ENCODE measurements at regions not wholly inside any gene's neighbourhood (a gene's known extent, or its start where the extent isn't known, plus 50 kb on each side); places are given as distances from the start of the nearest gene placed in this dataset.

DNA sequence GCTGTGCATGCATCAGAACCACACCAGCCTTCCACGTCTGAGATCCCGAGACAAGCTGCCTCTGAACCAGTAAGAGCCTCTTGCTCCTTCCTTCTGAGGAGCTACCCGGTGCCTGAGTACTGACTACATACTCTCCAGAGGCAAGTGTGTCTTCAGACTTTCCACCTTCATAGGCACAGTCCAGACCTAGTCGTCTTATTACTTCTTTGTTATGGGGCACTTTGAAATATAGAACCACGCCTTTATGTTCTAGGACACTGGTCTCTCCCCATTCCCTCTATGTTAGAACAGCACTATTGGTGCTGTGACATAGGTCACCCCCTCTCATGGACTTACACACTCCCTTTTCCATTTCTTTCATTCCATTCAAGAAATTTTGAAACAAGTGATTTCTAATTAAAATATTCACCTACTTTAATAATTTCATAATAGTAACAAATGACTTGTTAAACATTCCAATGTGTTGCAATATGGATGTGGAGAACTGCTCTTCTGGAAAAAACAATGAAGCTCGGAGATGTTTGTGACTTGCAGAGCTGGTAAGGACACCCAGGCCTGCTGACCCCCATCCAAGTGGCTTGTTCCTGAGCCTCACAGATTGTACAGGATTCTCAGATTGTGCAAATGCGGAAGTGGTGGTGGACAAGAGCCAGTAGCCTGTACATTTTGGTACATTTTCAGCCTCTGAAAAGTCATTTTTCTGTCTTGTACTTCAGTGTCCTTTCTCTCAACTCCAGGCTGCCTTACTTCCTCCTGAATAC lies 76.1 kb upstream of the SIPA1L2 start:
- no peak for TF ChIP-seq CTCF (optimal IDR thresholded peaks at IDR 0.05 in 1 of 3, IDR thresholded peaks at IDR 0.05 in 1 of 3, conservative IDR thresholded peaks at IDR 0.05 in 1 of 3; ENCODE audit: extremely low read depth in 1 of 3, insufficient read depth in 2 of 3, low read length in 3 of 3)
- no peak for TF ChIP-seq EZH2 (IDR thresholded peaks at IDR 0.05; ENCODE audit: low read length)
